NCI-H524 (cell line): ENCODE measurements at regions not wholly inside any gene's neighbourhood (a gene's known extent, or its start where the extent isn't known, plus 50 kb on each side); places are given as distances from the start of the nearest gene placed in this dataset.
A peak's percentile ranks its signal among the peaks of the same experiment; 100 is the strongest.
"Not testable (repeated sequence)": the region's sequence is repeated elsewhere in the genome, so short reads cannot be mapped to it uniquely, and the experiment has no call there.

Experiments used
- DNase-seq, 2 experiments: peaks; one replicate each; lab custom pipeline; 2025; lab: John Stamatoyannopoulos, UW

GRCh38 chr11:56876621-56877275, 112.0 kb upstream of the OR5AK2 start:
- DNase-seq: no peak

GRCh38 chr11:56855217-56855616, 106.7 kb upstream of the OR9G4 start:
- DNase-seq: no peak

GRCh38 chr11:56852131-56852530, 103.6 kb upstream of the OR9G4 start:
- no peak for DNase-seq

- DNase-seq: no peak
Measured at GRCh38 chr11:56849852-56850251, 101.4 kb upstream of the OR9G4 start.

- no peak for DNase-seq
Measured at GRCh38 chr11:56849250-56849649, 100.8 kb upstream of the OR9G4 start.

- DNase-seq: no peak
Measured at GRCh38 chr11:56848141-56848809, 99.8 kb upstream of the OR9G4 start.

- no peak for DNase-seq
Measured at GRCh38 chr11:56846631-56847576, 98.4 kb upstream of the OR9G4 start.

- DNase-seq: no peak
Measured at GRCh38 chr11:56845121-56845732, 96.7 kb upstream of the OR9G4 start.

GRCh38 chr11:56843816-56844215, 95.3 kb upstream of the OR9G4 start:
- DNase-seq: no peak

- DNase-seq: no peak
Measured at GRCh38 chr11:56842814-56843794, 94.6 kb upstream of the OR9G4 start.

- peak in 1 of 2 experiments; percentile 44 for DNase-seq
Measured at GRCh38 chr11:56841210-56841810, 92.8 kb upstream of the OR9G4 start.

GRCh38 chr11:56827357-56827756, 78.9 kb upstream of the OR9G4 start:
- DNase-seq: not testable (repeated sequence)

- DNase-seq: no peak
Measured at GRCh38 chr11:56819916-56820315, 71.4 kb upstream of the OR9G4 start.

- no peak for DNase-seq
Measured at GRCh38 chr11:56817661-56818060, 69.2 kb upstream of the OR9G4 start.

GRCh38 chr11:56816259-56816658, 67.8 kb upstream of the OR9G4 start:
- no peak for DNase-seq

GRCh38 chr11:56808326-56808725, 59.8 kb upstream of the OR9G4 start:
- DNase-seq: no peak

- DNase-seq: no peak
Measured at GRCh38 chr11:56799691-56800210, 51.3 kb upstream of the OR9G4 start.
